ENCODE measurements at regions not wholly inside any gene's neighbourhood (a gene's known extent, or its start where the extent isn't known, plus 50 kb on each side); places are given as distances from the start of the nearest gene placed in this dataset.

DNA sequence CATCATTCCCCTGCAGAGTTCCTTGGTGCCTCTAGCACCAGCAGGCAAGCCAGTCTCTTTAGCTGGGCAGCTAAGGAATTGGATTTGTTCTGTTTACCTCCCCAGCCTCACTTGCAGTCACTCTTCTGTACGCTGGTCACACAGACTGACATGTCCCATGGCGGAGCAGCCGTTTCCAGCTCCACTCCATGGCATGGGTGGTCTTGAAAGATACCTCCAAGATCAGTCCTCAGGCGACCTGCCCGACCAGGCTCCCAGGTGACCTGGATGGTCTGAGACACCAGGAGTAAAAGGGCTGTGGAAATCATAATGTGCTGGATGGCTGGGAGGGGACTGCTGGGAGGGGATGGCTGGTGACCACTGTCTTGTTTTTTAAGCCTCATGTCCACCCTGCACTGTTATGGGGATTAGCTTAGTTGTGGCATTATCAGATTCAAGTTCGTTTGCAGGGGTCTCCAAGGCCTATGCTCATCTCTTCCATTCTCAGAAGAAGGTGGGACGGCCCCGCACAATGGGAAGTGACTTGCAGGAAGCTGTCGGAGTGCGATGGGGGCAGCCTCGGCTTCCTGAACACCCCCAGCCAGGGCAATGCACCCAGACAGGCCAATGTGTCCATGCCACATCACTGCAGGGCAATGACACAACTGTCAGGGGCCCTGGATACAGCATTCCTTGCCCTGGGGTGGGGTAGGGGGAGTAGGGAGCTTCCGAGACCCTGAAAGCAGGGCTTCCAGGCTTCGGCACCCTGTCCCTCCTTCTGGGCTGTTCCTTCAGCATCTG, 156.1 kb upstream of the MYCN start:
- Histone ChIP-seq H3K4me3 (no peak overlapping the region), H3K27ac (no peak overlapping the region), H3K4me1 (no peaks in the 10 kb centered on the region), H3K27me3 (peaks cover 0 to 61% (median 0%) of the 10 kb centered on the region in 3 donors), H3K36me3 (no peaks in the 10 kb centered on the region), H3K9me3 (no peaks in the 10 kb centered on the region)
- WGBS, 5 donors, result 75 to 88% (median 80%) methylated on average over 12 to 13 of the region's 13 CpGs
- DNase-seq, result no peak
- TF ChIP-seq EP300 (IDR thresholded peaks at IDR 0.05), result no peak
- no peak for TF ChIP-seq POLR2AphosphoS5 (IDR thresholded peaks at IDR 0.05)
- intact Hi-C loops (cut with DNase I; ENCODE audit: low total_unique reads), result no loop called here

- H3K36me3 ChIP-seq, result no peaks in the 10 kb centered on the region
- intact Hi-C loops (cut with DNase I; ENCODE audit: low total_unique reads), result no loop called here
- TF ChIP-seq, protein P1, sequence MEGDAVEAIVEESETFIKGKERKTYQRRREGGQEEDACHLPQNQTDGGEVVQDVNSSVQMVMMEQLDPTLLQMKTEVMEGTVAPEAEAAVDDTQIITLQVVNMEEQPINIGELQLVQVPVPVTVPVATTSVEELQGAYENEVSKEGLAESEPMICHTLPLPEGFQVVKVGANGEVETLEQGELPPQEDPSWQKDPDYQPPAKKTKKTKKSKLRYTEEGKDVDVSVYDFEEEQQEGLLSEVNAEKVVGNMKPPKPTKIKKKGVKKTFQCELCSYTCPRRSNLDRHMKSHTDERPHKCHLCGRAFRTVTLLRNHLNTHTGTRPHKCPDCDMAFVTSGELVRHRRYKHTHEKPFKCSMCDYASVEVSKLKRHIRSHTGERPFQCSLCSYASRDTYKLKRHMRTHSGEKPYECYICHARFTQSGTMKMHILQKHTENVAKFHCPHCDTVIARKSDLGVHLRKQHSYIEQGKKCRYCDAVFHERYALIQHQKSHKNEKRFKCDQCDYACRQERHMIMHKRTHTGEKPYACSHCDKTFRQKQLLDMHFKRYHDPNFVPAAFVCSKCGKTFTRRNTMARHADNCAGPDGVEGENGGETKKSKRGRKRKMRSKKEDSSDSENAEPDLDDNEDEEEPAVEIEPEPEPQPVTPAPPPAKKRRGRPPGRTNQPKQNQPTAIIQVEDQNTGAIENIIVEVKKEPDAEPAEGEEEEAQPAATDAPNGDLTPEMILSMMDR (IDR thresholded peaks at IDR 0.05), result no peak
- no peak for TF ChIP-seq EP300 (IDR thresholded peaks at IDR 0.05)
- no peak for TF ChIP-seq POLR2A (IDR thresholded peaks at IDR 0.05)
- no peak for TF ChIP-seq POLR2AphosphoS5 (IDR thresholded peaks at IDR 0.05)
- WGBS, 5 donors, result 82 to 90% (median 85%) methylated on average over 21 of the region's 21 CpGs
- no peaks in the 10 kb centered on the region for H3K9me3 ChIP-seq
- no peak for DNase-seq
- H3K4me1 ChIP-seq, result no peaks in the 10 kb centered on the region
- peaks cover 0 to 53% (median 0%) of the 10 kb centered on the region in 3 donors for H3K27me3 ChIP-seq
- H3K4me3 ChIP-seq, result no peak overlapping the region
- H3K27ac ChIP-seq, result no peak overlapping the region
Measured at GRCh38 chr2:15784886-15785801, 155.2 kb upstream of the MYCN start.

DNA sequence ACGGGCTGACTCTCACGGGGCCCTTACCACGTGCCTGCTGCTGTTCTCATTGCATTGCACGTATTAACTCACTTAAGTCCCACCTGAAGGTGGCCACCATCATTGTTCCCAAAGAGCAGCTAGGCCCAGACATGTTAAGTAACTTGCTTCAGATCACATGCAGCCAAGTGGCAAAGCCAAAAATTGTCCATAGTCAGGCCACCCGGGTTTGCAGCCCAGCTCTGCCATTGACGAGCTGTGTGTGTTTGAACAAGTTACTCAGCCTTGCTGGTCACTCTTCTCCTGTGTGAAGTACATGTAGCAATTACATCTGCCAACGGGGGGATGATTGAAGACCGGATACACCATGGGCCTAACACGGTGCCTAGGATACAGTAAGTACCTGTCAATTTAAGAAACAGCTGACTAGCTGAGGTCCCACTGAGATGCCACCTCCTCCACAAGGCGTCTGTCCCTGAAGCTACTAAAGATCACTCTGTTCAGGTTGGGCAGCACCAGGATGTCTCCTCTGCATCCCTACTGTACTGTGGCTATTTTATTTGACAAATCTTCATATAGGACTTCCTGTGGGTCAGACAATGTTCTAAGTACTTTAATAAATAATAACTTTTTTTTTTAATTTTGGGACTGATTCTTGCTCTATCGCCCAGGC, 154.2 kb upstream of the MYCN start:
- no peak for DNase-seq
- H3K27me3 ChIP-seq, result peaks cover 0 to 47% (median 0%) of the 10 kb centered on the region in 3 donors
- no peaks in the 10 kb centered on the region for H3K36me3 ChIP-seq
- H3K4me3 ChIP-seq, result no peak overlapping the region
- 75 to 91% (median 85%) methylated on average over 9 to 11 of the region's 11 CpGs for WGBS, 5 donors
- H3K27ac ChIP-seq, result no peak overlapping the region
- intact Hi-C loops (cut with DNase I; ENCODE audit: low total_unique reads), result no loop called here
- H3K4me1 ChIP-seq, result no peaks in the 10 kb centered on the region
- no peak for TF ChIP-seq POLR2A (IDR thresholded peaks at IDR 0.05)
- no peak for TF ChIP-seq EP300 (IDR thresholded peaks at IDR 0.05)
- TF ChIP-seq POLR2AphosphoS5 (IDR thresholded peaks at IDR 0.05), result no peak
- TF ChIP-seq, protein P1 (IDR thresholded peaks at IDR 0.05), result no peak
- no peaks in the 10 kb centered on the region for H3K9me3 ChIP-seq

- TF ChIP-seq, protein P1 (IDR thresholded peaks at IDR 0.05), result no peak
- TF ChIP-seq EP300 (IDR thresholded peaks at IDR 0.05), result no peak
- no peak for TF ChIP-seq POLR2A (IDR thresholded peaks at IDR 0.05)
- TF ChIP-seq POLR2AphosphoS5 (IDR thresholded peaks at IDR 0.05), result no peak
- H3K4me1 ChIP-seq, result no peaks in the 10 kb centered on the region
- H3K27me3 ChIP-seq, result peaks cover 0 to 39% (median 0%) of the 10 kb centered on the region in 3 donors
- no peaks in the 10 kb centered on the region for H3K36me3 ChIP-seq
- no peak for DNase-seq
- no peak overlapping the region for H3K27ac ChIP-seq
- H3K9me3 ChIP-seq, result no peaks in the 10 kb centered on the region
- H3K4me3 ChIP-seq, result no peak overlapping the region
- 79 to 100% (median 82%) methylated on average over 2 of the region's 2 CpGs for WGBS, 5 donors
- intact Hi-C loops (cut with DNase I; ENCODE audit: low total_unique reads), result no loop called here
Measured at GRCh38 chr2:15786901-15787300, 153.4 kb upstream of the MYCN start.
